Mesenchymal stem cell (in vitro differentiated cells and primary cell): ENCODE measurements at regions not wholly inside any gene's neighbourhood (a gene's known extent, or its start where the extent isn't known, plus 50 kb on each side); places are given as distances from the start of the nearest gene placed in this dataset.

Source experiments
- DNase-seq: peaks from one replicate; pipeline ENCODE4 v3.0.0-alpha.2; 2013
- H2AFZ ChIP-seq: one replicate; pipeline ENCODE4 v1.6.1; 2013; ENCODE audit warnings: low read depth, mild to moderate bottlenecking, control low read depth, inconsistent platforms, low read length, moderate library complexity
- H2AK5ac ChIP-seq: 2 replicates; pipeline ENCODE4 v1.6.1; 2013; ENCODE audit warnings: low read length, moderate library complexity, mild to moderate bottlenecking, inconsistent platforms; ENCODE audit not compliant: severe bottlenecking
- H2BK120ac ChIP-seq: one replicate; pipeline ENCODE4 v1.6.1; 2013; ENCODE audit warnings: low read depth, mild to moderate bottlenecking, inconsistent platforms, low read length, moderate library complexity
- H2BK12ac ChIP-seq, 2 experiments: one replicate each; pipeline ENCODE4 v1.6.1; 2013; ENCODE audit warnings: inconsistent platforms in 2 of 2, low read length in 2 of 2, mild to moderate bottlenecking in 2 of 2, moderate library complexity in 2 of 2, control low read depth in 1 of 2
- H2BK15ac ChIP-seq: one replicate; pipeline ENCODE4 v1.6.1; 2013; ENCODE audit warnings: mild to moderate bottlenecking, low read depth, inconsistent platforms; ENCODE audit not compliant: poor library complexity, severe bottlenecking
- H2BK5ac ChIP-seq: 2 replicates; pipeline ENCODE4 v1.6.1; 2013; ENCODE audit warnings: low read depth, mild to moderate bottlenecking, low read length, control low read depth, inconsistent platforms; ENCODE audit not compliant: poor library complexity, severe bottlenecking
- H3K14ac ChIP-seq, 2 experiments: one replicate each; pipeline ENCODE4 v1.6.1; 2013; ENCODE audit warnings: inconsistent platforms in 2 of 2, low read length in 2 of 2, control low read depth in 1 of 2, mild to moderate bottlenecking in 1 of 2, moderate library complexity in 1 of 2
- H3K18ac ChIP-seq, 2 experiments: one replicate each; pipeline ENCODE4 v1.6.1; 2013; ENCODE audit warnings: inconsistent platforms in 2 of 2, low read length in 2 of 2, control low read depth in 1 of 2, low read depth in 1 of 2, mild to moderate bottlenecking in 1 of 2
- H3K23ac ChIP-seq, 2 experiments: one replicate each; pipeline ENCODE4 v1.6.1; 2013; ENCODE audit warnings: inconsistent platforms in 2 of 2, low read length in 2 of 2, mild to moderate bottlenecking in 2 of 2, moderate library complexity in 2 of 2, control low read depth in 1 of 2
- H3K27ac ChIP-seq: 2 replicates; pipeline ENCODE4 v1.5.1; 2013; ENCODE audit warnings: mild to moderate bottlenecking, moderate library complexity, low read length, control low read depth, inconsistent platforms; ENCODE audit not compliant: poor library complexity, severe bottlenecking
- H3K27me3 ChIP-seq, 2 experiments: 2 replicates each; pipeline versions ENCODE4 v1.6.1 to v1.7.0; 2013; ENCODE audit warnings: low read length in 2 of 2, mild to moderate bottlenecking in 2 of 2, moderate library complexity in 2 of 2, control low read depth in 1 of 2, inconsistent platforms in 1 of 2; ENCODE audit not compliant: control insufficient read depth in 1 of 2, insufficient read depth in 1 of 2
- H3K36me3 ChIP-seq, 2 experiments: 2 replicates each; pipeline versions ENCODE4 v1.6.1 to v1.7.0; 2013; ENCODE audit warnings: low read length in 2 of 2, control low read depth in 1 of 2, inconsistent platforms in 1 of 2, low read depth in 1 of 2, mild to moderate bottlenecking in 1 of 2; ENCODE audit not compliant: insufficient read depth in 2 of 2, control insufficient read depth in 1 of 2
- H3K4ac ChIP-seq, 2 experiments: one replicate each; pipeline ENCODE4 v1.6.1; 2013; ENCODE audit warnings: inconsistent platforms in 2 of 2, low read length in 2 of 2, mild to moderate bottlenecking in 2 of 2, moderate library complexity in 2 of 2, control low read depth in 1 of 2, low read depth in 1 of 2
- H3K4me1 ChIP-seq: 2 replicates; pipeline ENCODE4 v1.6.1; 2013; ENCODE audit warnings: low read depth, low read length, control low read depth; ENCODE audit not compliant: control insufficient read depth, insufficient read depth
- H3K4me2 ChIP-seq: 2 replicates; pipeline ENCODE4 v1.6.1; 2013; ENCODE audit warnings: low read length, mild to moderate bottlenecking, inconsistent platforms; ENCODE audit not compliant: poor library complexity, severe bottlenecking
- H3K4me3 ChIP-seq, 2 experiments: 2 replicates each; pipeline versions ENCODE4 v1.5.1 to v1.7.0; 2013; ENCODE audit warnings: low read length in 2 of 2, mild to moderate bottlenecking in 2 of 2, control low read depth in 1 of 2, low read depth in 1 of 2; ENCODE audit not compliant: insufficient read depth in 1 of 2
- H3K79me1 ChIP-seq: replicated peaks from 2 replicates; pipeline ENCODE4 v1.6.1; 2013; ENCODE audit warnings: mild to moderate bottlenecking, control low read depth, low read length, inconsistent platforms; ENCODE audit not compliant: poor library complexity, severe bottlenecking
- H3K9ac ChIP-seq: 2 replicates; pipeline ENCODE4 v1.7.0; 2013; ENCODE audit warnings: mild to moderate bottlenecking, low read length, moderate library complexity
- H3K9me3 ChIP-seq: 2 replicates; pipeline ENCODE4 v1.7.0; 2013; ENCODE audit warnings: mild to moderate bottlenecking, low read length; ENCODE audit not compliant: control insufficient read depth
- H4K8ac ChIP-seq: one replicate; pipeline ENCODE4 v1.6.1; 2013; ENCODE audit warnings: inconsistent platforms, mild to moderate bottlenecking, low read length, moderate library complexity
- H4K91ac ChIP-seq: one replicate; pipeline ENCODE4 v1.6.1; 2013; ENCODE audit warnings: mild to moderate bottlenecking, low read length, inconsistent platforms
- WGBS: methylation state at CpG from one replicate; pipeline ENCODE4 v1.1.7; 2013; ENCODE audit warnings: mixed read lengths; 5-methylcytosine and 5-hydroxymethylcytosine counted together

DNA sequence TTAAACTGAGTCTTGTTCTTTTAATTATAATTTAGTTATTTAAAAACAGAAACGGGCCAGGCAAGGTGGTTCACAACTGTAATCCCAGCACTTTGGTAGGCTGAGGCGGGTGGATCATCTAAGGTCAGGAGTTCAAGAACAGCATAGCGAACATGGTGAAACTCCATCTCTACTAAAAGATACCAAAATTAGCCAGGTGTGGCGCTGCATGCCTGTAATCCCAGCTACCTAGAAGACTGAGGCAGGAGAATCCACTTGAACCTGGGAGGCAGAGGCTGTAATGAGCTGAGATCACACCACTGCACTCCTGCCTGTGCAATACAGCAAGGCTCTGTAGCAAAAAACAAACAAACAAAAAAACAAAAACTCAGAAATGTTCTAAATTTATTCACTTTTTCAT, 852.9 kb downstream of the TECRL start:
- Histone ChIP-seq H3K27me3 (no peaks in the 10 kb centered on the region), H3K9ac (no peak overlapping the region), H2BK12ac (no peak overlapping the region), H4K8ac (no peak overlapping the region), H3K4ac (no peak overlapping the region), H2BK120ac (no peak overlapping the region), H4K91ac (no peak overlapping the region), H2BK5ac (no peak overlapping the region), H2AK5ac (no peak overlapping the region), H2BK15ac (no peak overlapping the region), H3K36me3 (no peaks in the 10 kb centered on the region), H2AFZ (no peak overlapping the region), H3K18ac (no peak overlapping the region), H3K9me3 (peaks cover 12% of the 10 kb centered on the region), H3K27ac (no peak overlapping the region), H3K4me3 (no peak overlapping the region), H3K23ac (no peak overlapping the region), H3K4me1 (no peaks in the 10 kb centered on the region), H3K79me1 (no peaks in the 10 kb centered on the region), H3K14ac (no peak overlapping the region), H3K4me2 (no peak overlapping the region)
- 49% methylated on average over 4 of the region's 4 CpGs for WGBS
- DNase-seq = no peak

GRCh38 chr4:63553123-63553522, 856.1 kb downstream of the TECRL start:
- Histone ChIP-seq H3K79me1 (no peaks in the 10 kb centered on the region), H3K36me3 (no peaks in the 10 kb centered on the region), H3K9me3 (peaks cover 3% of the 10 kb centered on the region), H3K27me3 (no peaks in the 10 kb centered on the region), H3K9ac (no peak overlapping the region), H3K23ac (no peak overlapping the region), H2BK15ac (no peak overlapping the region), H2AFZ (no peak overlapping the region), H3K4me3 (no peak overlapping the region), H4K91ac (no peak overlapping the region), H3K14ac (no peak overlapping the region), H3K4me2 (no peak overlapping the region), H2BK5ac (no peak overlapping the region), H4K8ac (no peak overlapping the region), H3K27ac (no peak overlapping the region), H2BK120ac (no peak overlapping the region), H3K4me1 (no peaks in the 10 kb centered on the region), H3K4ac (no peak overlapping the region), H2AK5ac (no peak overlapping the region), H2BK12ac (no peak overlapping the region), H3K18ac (no peak overlapping the region)
- no peak for DNase-seq

DNA sequence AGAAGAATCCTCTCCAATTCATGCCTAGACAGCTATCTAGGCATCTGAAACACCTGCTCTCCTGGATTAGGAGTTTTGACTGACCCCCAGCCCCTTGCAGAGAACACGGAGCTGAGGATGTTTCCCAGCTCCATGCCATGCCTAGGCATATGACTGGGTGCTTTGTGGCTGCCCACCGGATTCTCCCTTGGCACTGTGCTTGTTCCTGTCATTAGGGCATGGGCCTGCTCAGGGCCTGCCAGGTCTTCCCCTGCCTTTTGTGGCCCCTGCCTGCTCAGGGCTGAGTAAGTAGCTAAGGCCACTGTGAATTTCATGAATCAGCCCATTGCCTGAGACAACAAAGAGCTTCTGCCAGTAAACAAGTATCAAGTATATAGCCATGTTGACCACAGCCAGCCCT, 867.4 kb downstream of the TECRL start:
- peak overlapping the region; percentile 14 for H2AFZ ChIP-seq
- no peak overlapping the region for H3K23ac ChIP-seq
- H4K8ac ChIP-seq = no peak overlapping the region
- no peak overlapping the region for H3K18ac ChIP-seq
- no peak overlapping the region for H3K27ac ChIP-seq
- no peak overlapping the region for H2AK5ac ChIP-seq
- no peak overlapping the region for H3K4me3 ChIP-seq
- no peak overlapping the region for H3K4ac ChIP-seq
- H2BK120ac ChIP-seq = no peak overlapping the region
- no peak overlapping the region for H2BK12ac ChIP-seq
- H3K4me2 ChIP-seq = no peak overlapping the region
- no peak overlapping the region for H4K91ac ChIP-seq
- peaks cover 22% of the 10 kb centered on the region for H3K9me3 ChIP-seq
- no peak overlapping the region for H3K14ac ChIP-seq
- DNase-seq = no peak
- no peak overlapping the region for H2BK15ac ChIP-seq
- H3K9ac ChIP-seq = no peak overlapping the region
- no peaks in the 10 kb centered on the region for H3K79me1 ChIP-seq
- 68% methylated on average over 2 of the region's 2 CpGs for WGBS
- H3K36me3 ChIP-seq = no peaks in the 10 kb centered on the region
- no peaks in the 10 kb centered on the region for H3K4me1 ChIP-seq
- H2BK5ac ChIP-seq = no peak overlapping the region
- H3K27me3 ChIP-seq = no peaks in the 10 kb centered on the region

DNA sequence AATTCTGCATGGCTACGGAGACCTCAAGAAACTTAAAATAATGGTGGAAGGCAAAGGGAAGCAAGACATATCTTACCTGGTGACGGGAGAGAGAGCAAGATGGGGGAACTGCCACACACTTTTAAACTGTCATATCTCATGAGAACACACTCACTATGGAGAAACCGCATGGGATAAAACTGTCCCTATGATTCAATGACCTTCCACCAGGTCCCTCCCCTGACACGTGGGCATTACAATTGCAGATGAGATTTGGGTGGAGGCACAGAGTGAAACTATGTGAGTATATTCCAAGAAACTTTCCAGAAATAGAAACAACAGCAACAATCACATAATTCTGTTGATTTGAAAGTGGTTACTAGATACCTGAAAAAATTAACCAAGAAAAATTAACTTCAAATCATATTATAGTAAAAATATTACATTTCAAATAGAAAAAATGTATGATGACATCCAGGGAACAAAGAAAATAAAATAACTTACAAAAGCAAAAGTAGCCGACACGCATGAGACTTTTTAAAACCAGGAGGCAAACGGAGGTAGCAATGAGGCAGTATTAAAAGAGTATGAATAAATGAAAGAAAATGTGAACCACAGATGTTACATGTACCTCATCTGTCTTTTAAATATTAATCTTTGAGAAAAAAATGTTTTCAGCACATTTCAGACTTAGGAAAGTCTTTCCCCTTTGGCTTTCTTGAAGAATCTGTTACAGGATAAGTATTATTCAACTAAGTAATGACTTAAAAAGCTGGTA, 879.5 kb downstream of the TECRL start:
- H2BK15ac ChIP-seq = no peak overlapping the region
- no peak overlapping the region for H2AFZ ChIP-seq
- no peak overlapping the region for H3K9ac ChIP-seq
- DNase-seq = no peak
- no peak overlapping the region for H3K14ac ChIP-seq
- no peak overlapping the region for H3K18ac ChIP-seq
- no peak overlapping the region for H2AK5ac ChIP-seq
- H3K36me3 ChIP-seq = no peaks in the 10 kb centered on the region
- no peaks in the 10 kb centered on the region for H3K9me3 ChIP-seq
- no peaks in the 10 kb centered on the region for H3K27me3 ChIP-seq
- WGBS = no CpG with 5 or more reads among the region's 7 CpGs
- no peaks in the 10 kb centered on the region for H3K4me1 ChIP-seq
- no peak overlapping the region for H3K27ac ChIP-seq
- no peak overlapping the region for H3K4me3 ChIP-seq
- H3K4ac ChIP-seq = no peak overlapping the region
- H3K79me1 ChIP-seq = no peaks in the 10 kb centered on the region
- no peak overlapping the region for H2BK12ac ChIP-seq
- no peak overlapping the region for H2BK120ac ChIP-seq
- H2BK5ac ChIP-seq = no peak overlapping the region
- H3K4me2 ChIP-seq = no peak overlapping the region
- no peak overlapping the region for H4K91ac ChIP-seq
- no peak overlapping the region for H4K8ac ChIP-seq
- H3K23ac ChIP-seq = no peak overlapping the region
